DOHH2 (cell line): ENCODE measurements at regions not wholly inside any gene's neighbourhood (a gene's known extent, or its start where the extent isn't known, plus 50 kb on each side); places are given as distances from the start of the nearest gene placed in this dataset.

Experiments
- CTCF ChIP-seq: fragments of 200-600 bp; sonication (generic); IDR thresholded peaks from one replicate; pipeline ENCODE4 v1.5.1; 2014; ENCODE audit warnings: antibody characterized with exemption, mild to moderate bottlenecking, low read depth, low read length; ENCODE audit not compliant: poor library complexity, severe bottlenecking
- EZH2phosphoT487 ChIP-seq: fragments of 200-600 bp; sonication (generic); IDR thresholded peaks from 2 replicates; pipeline ENCODE4 v1.6.1; 2017; ENCODE audit warnings: borderline replicate concordance, mild to moderate bottlenecking, antibody characterized with exemption, low read length, moderate library complexity, mixed read lengths

- TF ChIP-seq CTCF (no peak), EZH2phosphoT487 (no peak)
Observed at GRCh38 chr1:70807088-70807664, 240.4 kb downstream of the PTGER3 start.
